ENCODE measurements at regions not wholly inside any gene's neighbourhood (a gene's known extent, or its start where the extent isn't known, plus 50 kb on each side); places are given as distances from the start of the nearest gene placed in this dataset.

DNA sequence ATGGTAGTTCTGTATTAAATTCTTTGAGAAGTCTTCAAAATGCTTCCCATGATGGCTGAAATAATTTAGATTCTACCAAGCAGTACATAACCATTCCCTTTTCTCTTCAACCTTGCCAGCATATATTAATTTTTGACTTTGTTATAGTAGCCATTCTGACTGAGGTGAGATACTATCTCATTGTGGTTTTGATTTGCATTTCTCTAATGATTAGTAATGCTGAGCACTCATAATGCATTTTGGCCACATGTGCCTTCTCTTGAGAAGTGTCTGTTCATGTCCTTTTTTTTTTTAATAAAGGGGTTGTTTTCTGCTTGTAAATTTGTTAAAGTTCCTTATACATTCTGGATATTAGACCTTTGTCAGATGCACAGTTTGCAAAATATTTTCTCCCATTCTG lies 173.9 kb downstream of the CALCRL start:
- POLR2A ChIA-PET (ENCODE audit: low non-redundant PET) = no interaction called here
- CTCF ChIA-PET = no interaction called here
- no peak for DNase-seq (ENCODE audit: low spot score)
- H3K27ac ChIP-seq = no peak overlapping the region
- TF ChIP-seq, protein P1, sequence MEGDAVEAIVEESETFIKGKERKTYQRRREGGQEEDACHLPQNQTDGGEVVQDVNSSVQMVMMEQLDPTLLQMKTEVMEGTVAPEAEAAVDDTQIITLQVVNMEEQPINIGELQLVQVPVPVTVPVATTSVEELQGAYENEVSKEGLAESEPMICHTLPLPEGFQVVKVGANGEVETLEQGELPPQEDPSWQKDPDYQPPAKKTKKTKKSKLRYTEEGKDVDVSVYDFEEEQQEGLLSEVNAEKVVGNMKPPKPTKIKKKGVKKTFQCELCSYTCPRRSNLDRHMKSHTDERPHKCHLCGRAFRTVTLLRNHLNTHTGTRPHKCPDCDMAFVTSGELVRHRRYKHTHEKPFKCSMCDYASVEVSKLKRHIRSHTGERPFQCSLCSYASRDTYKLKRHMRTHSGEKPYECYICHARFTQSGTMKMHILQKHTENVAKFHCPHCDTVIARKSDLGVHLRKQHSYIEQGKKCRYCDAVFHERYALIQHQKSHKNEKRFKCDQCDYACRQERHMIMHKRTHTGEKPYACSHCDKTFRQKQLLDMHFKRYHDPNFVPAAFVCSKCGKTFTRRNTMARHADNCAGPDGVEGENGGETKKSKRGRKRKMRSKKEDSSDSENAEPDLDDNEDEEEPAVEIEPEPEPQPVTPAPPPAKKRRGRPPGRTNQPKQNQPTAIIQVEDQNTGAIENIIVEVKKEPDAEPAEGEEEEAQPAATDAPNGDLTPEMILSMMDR (conservative IDR thresholded peaks at IDR 0.05; ENCODE audit: low read depth) = no peak

GRCh38 chr2:187272255-187272654 lies 175.8 kb downstream of the CALCRL start:
- ChIA-PET CTCF (no interaction called here), POLR2A (ENCODE audit: low non-redundant PET) (no interaction called here)
- H3K27ac ChIP-seq = no peak overlapping the region
- no peak for DNase-seq (ENCODE audit: low spot score)
- TF ChIP-seq, protein P1 (conservative IDR thresholded peaks at IDR 0.05; ENCODE audit: low read depth) = no peak

GRCh38 chr2:187271825-187272224 lies 176.2 kb downstream of the CALCRL start:
- CTCF ChIA-PET = no interaction called here
- POLR2A ChIA-PET (ENCODE audit: low non-redundant PET) = no interaction called here
- DNase-seq (ENCODE audit: low spot score) = no peak
- H3K27ac ChIP-seq = no peak overlapping the region
- TF ChIP-seq, protein P1 (conservative IDR thresholded peaks at IDR 0.05; ENCODE audit: low read depth) = no peak

DNA sequence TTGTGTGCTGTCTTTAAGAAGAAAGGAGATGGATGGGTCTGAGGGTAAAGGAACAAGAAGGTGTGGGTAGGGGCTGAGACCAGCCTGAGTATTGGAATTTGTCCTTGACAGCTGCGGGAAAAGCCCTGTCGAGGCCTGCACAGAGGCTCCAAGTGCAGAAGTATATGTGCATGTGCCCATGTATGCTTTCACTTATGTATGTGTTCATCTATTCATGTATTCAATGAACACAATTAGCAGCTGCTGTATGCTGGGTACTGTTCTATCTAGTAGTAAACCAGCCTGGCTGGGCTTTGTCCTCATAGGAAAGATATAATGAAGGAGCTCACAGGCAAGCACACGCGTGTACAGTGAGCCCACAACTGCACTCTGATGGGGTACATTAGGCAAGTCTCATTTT lies 181.4 kb downstream of the CALCRL start:
- DNase-seq (ENCODE audit: low spot score) = no peak
- no peak overlapping the region for H3K27ac ChIP-seq
- POLR2A ChIA-PET (ENCODE audit: low non-redundant PET) = no interaction called here
- CTCF ChIA-PET = no interaction called here
- TF ChIP-seq, protein P1 (conservative IDR thresholded peaks at IDR 0.05; ENCODE audit: low read depth) = no peak

DNA sequence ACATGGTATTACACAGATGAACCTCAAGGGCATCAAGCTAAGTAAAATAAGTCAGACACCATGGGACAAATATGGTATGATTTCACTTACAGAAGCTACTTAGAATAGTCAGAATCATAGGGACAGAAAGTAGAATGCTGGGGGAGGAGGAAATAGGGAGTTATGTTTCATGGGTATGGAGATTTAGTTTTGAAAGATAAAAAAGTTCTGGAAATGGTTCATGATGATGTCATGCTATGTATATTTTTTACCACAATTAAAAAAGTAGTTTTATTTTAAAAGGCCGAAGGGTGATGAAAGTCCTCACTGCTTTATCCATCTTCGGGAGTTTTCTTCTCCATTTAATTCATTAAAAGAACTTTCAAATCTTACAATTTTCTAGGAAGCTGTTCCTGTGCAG lies 181.9 kb downstream of the CALCRL start:
- no peak for DNase-seq (ENCODE audit: low spot score)
- TF ChIP-seq, protein P1 (conservative IDR thresholded peaks at IDR 0.05; ENCODE audit: low read depth) = no peak
- no peak overlapping the region for H3K27ac ChIP-seq
- ChIA-PET POLR2A (ENCODE audit: low non-redundant PET) (no interaction called here), CTCF (no interaction called here)

DNA sequence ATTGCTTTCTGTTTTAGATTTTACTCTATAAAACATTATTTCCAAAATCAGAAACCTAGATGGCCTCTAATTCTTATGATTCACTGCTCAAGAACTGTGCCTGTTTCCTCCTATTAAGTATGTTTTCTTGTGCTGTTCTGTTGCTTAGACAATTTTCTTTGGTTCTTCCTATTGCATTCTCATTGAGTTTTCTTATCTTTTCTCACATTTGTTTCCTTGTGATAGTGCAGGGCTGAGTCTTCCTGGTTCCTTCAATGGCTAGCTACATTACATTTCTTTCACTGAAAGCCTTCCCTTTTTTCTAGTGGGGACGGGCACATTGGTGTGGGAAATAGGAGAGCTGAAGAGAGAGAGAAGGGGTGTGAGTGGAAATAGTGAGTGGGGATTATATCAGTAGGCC lies 183.4 kb downstream of the CALCRL start:
- H3K27ac ChIP-seq = no peak overlapping the region
- POLR2A ChIA-PET (ENCODE audit: low non-redundant PET) = no interaction called here
- CTCF ChIA-PET = interaction anchor here (0.6 kb wide), 1 partner anchor 383 kb away, joined by 3 read pairs; no protein-coding TSS in a partner anchor
- TF ChIP-seq, protein P1 (conservative IDR thresholded peaks at IDR 0.05; ENCODE audit: low read depth) = no peak
- DNase-seq (ENCODE audit: low spot score) = no peak

Data from RWPE1 (cell line).